Tibial artery (tissue), 4 donors: ENCODE measurements at regions not wholly inside any gene's neighbourhood (a gene's known extent, or its start where the extent isn't known, plus 50 kb on each side); places are given as distances from the start of the nearest gene placed in this dataset.

Source experiments
- DNase-seq, 2 donors: peaks; one replicate each; pipeline ENCODE4 v3.0.0-alpha.2; 2019
- H3K27ac ChIP-seq, 2 donors: fragments of 200-600 bp; sonication (generic) in 1 of 2; 1 replicate in 1 of 2; 2 replicates in 1 of 2; pipeline ENCODE4 v1.5.1; 2018 to 2019; ENCODE audit warnings: mild to moderate bottlenecking in 1 of 2
- H3K27me3 ChIP-seq, 2 donors: fragments of 200-600 bp; sonication (generic) in 1 of 2; one replicate each; pipeline versions ENCODE4 v1.5.1 to v1.6.0; 2016 to 2019
- H3K36me3 ChIP-seq, 3 donors: fragments of 200-600 bp; sonication (generic) in 2 of 3; one replicate each; pipeline ENCODE4 v1.5.1; 2016 to 2019; ENCODE audit warnings: mild to moderate bottlenecking in 2 of 3
- H3K4me1 ChIP-seq, 4 donors: fragments of 200-600 bp; sonication (generic) in 2 of 4; 1 replicate in 3 of 4; 2 replicates in 1 of 4; pipeline ENCODE4 v1.5.1; 2016 to 2019
- H3K4me3 ChIP-seq, 2 donors: fragments of 200-600 bp; sonication (generic) in 1 of 2; 1 replicate in 1 of 2; 2 replicates in 1 of 2; pipeline ENCODE4 v1.5.1; 2018 to 2019; ENCODE audit warnings: mild to moderate bottlenecking in 2 of 2
- H3K9me3 ChIP-seq, 3 donors: fragments of 200-600 bp; sonication (generic) in 1 of 3; one replicate each; pipeline ENCODE4 v1.5.1; 2016 to 2019
- intact Hi-C: fragments of 100-400 bp; cut with DNase I; formaldehyde crosslinking; loops from one replicate; pipeline ENCODE4 v1.15.0; 2023; ENCODE audit warnings: low total_unique reads
- TF ChIP-seq, protein P1 (sequence below), 2 experiments: fragments of 200-600 bp in 1 of 2; fragments of 450-650 bp in 1 of 2; IDR thresholded peaks; one replicate each; pipeline ENCODE4 v1.5.1; 2017 to 2019; ENCODE audit warnings: antibody characterized with exemption in 2 of 2, mild to moderate bottlenecking in 1 of 2, moderate library complexity in 1 of 2

GRCh38 chrX:127037159-127037558, 217.6 kb downstream of the PRR32 start:
- DNase-seq, result no peak
- TF ChIP-seq, protein P1, sequence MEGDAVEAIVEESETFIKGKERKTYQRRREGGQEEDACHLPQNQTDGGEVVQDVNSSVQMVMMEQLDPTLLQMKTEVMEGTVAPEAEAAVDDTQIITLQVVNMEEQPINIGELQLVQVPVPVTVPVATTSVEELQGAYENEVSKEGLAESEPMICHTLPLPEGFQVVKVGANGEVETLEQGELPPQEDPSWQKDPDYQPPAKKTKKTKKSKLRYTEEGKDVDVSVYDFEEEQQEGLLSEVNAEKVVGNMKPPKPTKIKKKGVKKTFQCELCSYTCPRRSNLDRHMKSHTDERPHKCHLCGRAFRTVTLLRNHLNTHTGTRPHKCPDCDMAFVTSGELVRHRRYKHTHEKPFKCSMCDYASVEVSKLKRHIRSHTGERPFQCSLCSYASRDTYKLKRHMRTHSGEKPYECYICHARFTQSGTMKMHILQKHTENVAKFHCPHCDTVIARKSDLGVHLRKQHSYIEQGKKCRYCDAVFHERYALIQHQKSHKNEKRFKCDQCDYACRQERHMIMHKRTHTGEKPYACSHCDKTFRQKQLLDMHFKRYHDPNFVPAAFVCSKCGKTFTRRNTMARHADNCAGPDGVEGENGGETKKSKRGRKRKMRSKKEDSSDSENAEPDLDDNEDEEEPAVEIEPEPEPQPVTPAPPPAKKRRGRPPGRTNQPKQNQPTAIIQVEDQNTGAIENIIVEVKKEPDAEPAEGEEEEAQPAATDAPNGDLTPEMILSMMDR (IDR thresholded peaks at IDR 0.05), result no peak
- intact Hi-C loops, result no loop called here
- Histone ChIP-seq H3K36me3 (no peaks in the 10 kb centered on the region), H3K4me3 (no peak overlapping the region), H3K9me3 (no peaks in the 10 kb centered on the region), H3K27ac (no peak overlapping the region), H3K4me1 (no peaks in the 10 kb centered on the region), H3K27me3 (no peaks in the 10 kb centered on the region)

- Histone ChIP-seq H3K4me1 (no peaks in the 10 kb centered on the region), H3K4me3 (no peak overlapping the region), H3K27me3 (no peaks in the 10 kb centered on the region), H3K36me3 (no peaks in the 10 kb centered on the region), H3K9me3 (no peaks in the 10 kb centered on the region), H3K27ac (no peak overlapping the region)
- TF ChIP-seq, protein P1 (IDR thresholded peaks at IDR 0.05), result no peak
- intact Hi-C loops, result no loop called here
- DNase-seq, result no peak
These were observed 218.5 kb downstream of the PRR32 start for GRCh38 chrX:127038065-127038464.

DNA sequence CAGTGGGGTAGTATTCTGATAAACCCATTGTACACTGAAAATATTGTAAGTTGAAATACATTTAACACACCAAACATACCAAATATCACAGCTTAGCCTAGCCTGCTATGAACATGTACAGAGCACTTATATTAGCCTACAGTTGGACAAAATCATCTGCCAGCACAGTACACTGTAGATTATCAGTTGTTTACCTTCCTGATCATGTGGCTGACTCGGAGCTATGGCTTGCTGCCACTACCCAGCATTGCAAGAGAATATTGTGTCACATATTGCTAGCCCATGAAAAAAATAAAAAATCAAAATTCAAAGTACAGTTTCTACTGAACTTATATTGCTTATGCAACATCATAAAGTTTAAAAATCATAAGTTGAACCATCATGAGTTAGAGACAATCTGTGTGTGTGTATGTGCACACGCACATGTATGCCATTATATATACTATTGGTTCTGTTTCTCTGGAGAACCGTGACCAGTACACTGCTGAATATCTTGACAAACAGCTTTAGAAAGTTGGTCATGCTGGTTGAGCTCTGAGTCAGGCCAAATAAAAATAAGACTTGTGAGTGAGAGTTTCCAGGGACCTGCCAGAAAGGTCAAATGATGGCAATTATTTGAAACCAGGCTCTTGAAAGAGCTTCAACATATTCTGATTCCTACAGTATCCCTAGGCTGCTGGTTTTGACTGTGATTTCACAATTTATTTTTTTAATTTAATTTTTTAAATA, 238.5 kb downstream of the PRR32 start:
- Histone ChIP-seq H3K4me1 (no peaks in the 10 kb centered on the region), H3K27me3 (no peaks in the 10 kb centered on the region), H3K9me3 (no peaks in the 10 kb centered on the region), H3K36me3 (no peaks in the 10 kb centered on the region), H3K27ac (no peak overlapping the region), H3K4me3 (no peak overlapping the region)
- no peak for DNase-seq
- TF ChIP-seq, protein P1 (IDR thresholded peaks at IDR 0.05), result no peak
- intact Hi-C loops, result no loop called here

DNA sequence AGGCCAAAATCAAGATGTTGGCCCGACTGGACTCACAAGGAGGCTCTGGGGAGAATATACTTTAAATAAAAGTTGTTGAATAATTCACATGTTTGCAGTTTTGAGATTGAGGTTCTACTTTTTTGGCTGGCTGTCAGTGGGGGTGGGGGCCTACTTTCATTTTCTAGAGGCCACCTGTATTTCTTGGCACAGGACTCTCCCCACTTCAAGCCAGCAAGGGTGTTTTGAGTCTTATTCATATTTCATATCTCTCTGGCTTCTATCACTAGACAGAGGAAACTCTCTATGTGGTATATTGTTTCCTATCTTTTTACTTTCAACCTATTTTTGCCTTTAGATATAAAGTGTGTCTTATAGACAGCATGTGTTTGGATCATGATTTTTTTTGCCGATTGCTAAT, 266.4 kb downstream of the PRR32 start:
- intact Hi-C loops, result no loop called here
- TF ChIP-seq, protein P1 (IDR thresholded peaks at IDR 0.05), result no peak
- no peaks in the 10 kb centered on the region for H3K36me3 ChIP-seq
- no peaks in the 10 kb centered on the region for H3K4me1 ChIP-seq
- H3K27ac ChIP-seq, result no peak overlapping the region
- no peak for DNase-seq
- no peaks in the 10 kb centered on the region for H3K9me3 ChIP-seq
- H3K4me3 ChIP-seq, result no peak overlapping the region
- H3K27me3 ChIP-seq, result no peaks in the 10 kb centered on the region

DNA sequence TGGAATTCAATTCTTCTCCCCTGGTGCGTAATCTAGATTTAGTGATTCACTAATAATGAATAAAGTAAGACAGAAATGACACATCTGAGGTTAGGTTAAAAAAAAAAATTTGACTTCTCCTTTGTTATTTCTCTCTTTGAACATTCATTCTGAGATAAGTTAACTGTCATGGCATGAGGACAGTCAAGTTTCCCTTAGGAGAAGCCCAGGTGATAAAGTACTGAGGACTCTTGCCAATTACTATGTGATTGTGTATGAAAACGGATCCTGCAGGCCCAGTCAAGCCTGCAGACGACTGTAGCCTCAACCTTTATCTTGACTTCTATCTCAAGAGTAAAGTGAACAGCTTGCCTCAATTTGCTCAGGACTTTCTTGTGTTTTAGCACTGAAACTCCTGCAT, 293.2 kb downstream of the PRR32 start:
- no peaks in the 10 kb centered on the region for H3K27me3 ChIP-seq
- no peak overlapping the region for H3K27ac ChIP-seq
- no peak overlapping the region for H3K4me3 ChIP-seq
- intact Hi-C loops, result no loop called here
- TF ChIP-seq, protein P1 (IDR thresholded peaks at IDR 0.05), result no peak
- no peak for DNase-seq
- H3K4me1 ChIP-seq, result no peaks in the 10 kb centered on the region
- H3K36me3 ChIP-seq, result no peaks in the 10 kb centered on the region
- H3K9me3 ChIP-seq, result peaks cover 0 to 15% (median 5%) of the 10 kb centered on the region in 3 donors

- no peak overlapping the region for H3K27ac ChIP-seq
- DNase-seq, result no peak
- TF ChIP-seq, protein P1 (IDR thresholded peaks at IDR 0.05), result no peak
These were observed 305.3 kb downstream of the PRR32 start for GRCh38 chrX:127124871-127125270.

More at GRCh38 chrX:127124871-127125270, 305.3 kb downstream of the PRR32 start:
- Histone ChIP-seq H3K36me3 (no peaks in the 10 kb centered on the region), H3K9me3 (no peaks in the 10 kb centered on the region), H3K4me1 (no peaks in the 10 kb centered on the region), H3K27me3 (no peaks in the 10 kb centered on the region), H3K4me3 (no peak overlapping the region)
- intact Hi-C loops, result no loop called here
